ENCODE measurements at regions not wholly inside any gene's neighbourhood (a gene's known extent, or its start where the extent isn't known, plus 50 kb on each side); places are given as distances from the start of the nearest gene placed in this dataset.

- H3K4me3 Mint-ChIP-seq = no peak overlapping the region
- DNase-seq (no peak), ATAC-seq (ENCODE audit: low read depth in 2 of 2) (no peak)
- H3K4me1 Mint-ChIP-seq = no peaks in the 10 kb centered on the region
- peaks cover 0 to 4% (median 0%) of the 10 kb centered on the region in 3 donors for H3K27me3 Mint-ChIP-seq
- H3K27ac Mint-ChIP-seq = no peak overlapping the region
- H3K36me3 Mint-ChIP-seq = no peaks in the 10 kb centered on the region
- H3K9me3 Mint-ChIP-seq = peaks cover 0 to 4% (median 0%) of the 10 kb centered on the region in 7 donors
These were observed 138.3 kb upstream of the ETAA1 start for GRCh38 chr2:67258831-67259230.

DNA sequence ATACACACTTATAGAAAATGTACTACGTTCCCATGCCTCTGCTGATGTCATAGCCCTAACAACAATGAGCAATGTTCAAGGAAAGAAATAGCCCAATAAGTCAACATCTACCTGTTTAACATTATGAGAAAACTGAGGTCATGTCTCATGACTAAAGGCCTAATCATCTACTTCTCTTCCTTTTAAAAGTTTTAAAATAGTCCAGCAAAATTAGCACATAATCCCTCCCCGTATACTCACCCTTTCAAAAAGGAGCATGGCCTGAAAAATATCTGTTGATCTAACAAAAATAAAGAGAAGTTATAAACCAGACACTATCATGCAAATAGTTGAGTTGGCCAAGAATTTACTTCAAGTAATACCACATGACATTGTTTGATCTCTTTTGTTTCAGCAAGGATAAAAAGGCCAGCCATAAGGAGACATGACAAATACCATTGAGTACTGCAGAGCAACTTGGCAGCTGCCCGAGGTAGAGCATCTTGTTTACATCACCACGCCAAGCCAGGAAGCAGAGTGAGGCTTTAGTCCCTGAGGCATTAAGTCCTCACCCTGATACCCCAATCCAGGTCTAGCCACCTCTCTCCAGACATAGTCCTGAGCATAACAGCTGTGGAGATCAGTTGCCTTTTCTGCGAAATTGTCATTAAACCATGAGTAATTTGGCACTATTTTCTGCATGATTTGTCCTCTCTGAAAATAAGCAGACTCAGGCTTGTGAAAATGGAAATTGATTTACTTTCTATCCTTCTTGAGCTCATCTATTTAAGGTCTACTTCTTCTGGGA lies 137.4 kb upstream of the ETAA1 start:
- H3K4me1 Mint-ChIP-seq = no peaks in the 10 kb centered on the region
- no peak overlapping the region for H3K27ac Mint-ChIP-seq
- no peaks in the 10 kb centered on the region for H3K36me3 Mint-ChIP-seq
- ATAC-seq (ENCODE audit: low read depth in 2 of 2) (no peak), DNase-seq (no peak)
- H3K9me3 Mint-ChIP-seq = no peaks in the 10 kb centered on the region
- H3K4me3 Mint-ChIP-seq = no peak overlapping the region
- peaks cover 0 to 4% (median 0%) of the 10 kb centered on the region in 3 donors for H3K27me3 Mint-ChIP-seq

GRCh38 chr2:67260343-67261277 lies 136.5 kb upstream of the ETAA1 start:
- Mint-ChIP-seq H3K36me3 (no peaks in the 10 kb centered on the region), H3K27me3 (peaks cover 0 to 4% (median 0%) of the 10 kb centered on the region in 3 donors), H3K4me1 (no peaks in the 10 kb centered on the region), H3K9me3 (no peaks in the 10 kb centered on the region), H3K4me3 (no peak overlapping the region), H3K27ac (no peak overlapping the region)
- no peak for DNase-seq
- no peak for ATAC-seq (ENCODE audit: low read depth in 2 of 2)

DNA sequence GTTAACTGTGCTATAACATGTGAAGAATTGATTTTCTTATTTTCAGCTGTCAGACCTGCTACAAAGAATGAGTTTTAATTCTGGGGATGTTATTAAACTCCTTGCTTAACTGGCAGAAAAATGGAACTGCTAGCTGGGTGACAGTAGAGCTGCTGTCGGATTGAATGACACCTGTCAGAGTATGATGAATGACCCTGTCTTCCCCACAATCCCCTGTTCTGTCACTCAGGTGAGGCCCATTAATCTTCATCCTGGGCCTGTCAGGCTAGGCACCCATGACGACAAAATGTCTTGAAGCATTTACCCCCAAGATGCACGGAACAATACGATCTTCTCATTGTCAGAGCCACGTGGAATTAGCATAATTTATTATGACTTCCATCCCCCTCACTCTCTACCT lies 129.9 kb upstream of the ETAA1 start:
- no peak overlapping the region for H3K4me3 Mint-ChIP-seq
- DNase-seq = no peak
- no peaks in the 10 kb centered on the region for H3K36me3 Mint-ChIP-seq
- H3K27ac Mint-ChIP-seq = no peak overlapping the region
- H3K27me3 Mint-ChIP-seq = peaks cover 0 to 5% (median 4%) of the 10 kb centered on the region in 3 donors
- H3K4me1 Mint-ChIP-seq = no peaks in the 10 kb centered on the region
- no peaks in the 10 kb centered on the region for H3K9me3 Mint-ChIP-seq
- ATAC-seq (ENCODE audit: low read depth in 2 of 2) = no peak

DNA sequence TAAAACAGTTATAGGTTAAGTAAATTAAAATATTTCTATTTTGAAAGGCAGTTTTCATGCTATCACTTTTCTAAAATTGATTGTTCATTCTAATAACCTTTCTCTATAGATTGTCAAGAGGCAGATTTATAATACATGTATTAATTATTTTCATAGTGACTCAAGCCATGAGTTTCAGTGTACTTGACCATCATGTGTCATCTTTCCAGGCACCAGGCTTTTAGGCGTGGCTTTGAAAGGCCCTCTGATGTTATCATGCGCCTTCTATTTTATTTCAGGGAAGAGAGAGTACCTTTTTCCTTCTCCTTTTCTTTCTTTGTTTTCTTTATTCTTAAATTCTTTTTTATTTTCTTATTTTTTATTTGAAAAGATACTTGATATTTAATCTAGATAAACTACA lies 128.3 kb upstream of the ETAA1 start:
- H3K4me3 Mint-ChIP-seq = no peak overlapping the region
- no peak for ATAC-seq (ENCODE audit: low read depth in 2 of 2)
- no peak for DNase-seq
- H3K27me3 Mint-ChIP-seq = peaks cover 0 to 5% (median 3%) of the 10 kb centered on the region in 3 donors
- no peaks in the 10 kb centered on the region for H3K9me3 Mint-ChIP-seq
- no peak overlapping the region for H3K27ac Mint-ChIP-seq
- H3K4me1 Mint-ChIP-seq = no peaks in the 10 kb centered on the region
- no peaks in the 10 kb centered on the region for H3K36me3 Mint-ChIP-seq

DNA sequence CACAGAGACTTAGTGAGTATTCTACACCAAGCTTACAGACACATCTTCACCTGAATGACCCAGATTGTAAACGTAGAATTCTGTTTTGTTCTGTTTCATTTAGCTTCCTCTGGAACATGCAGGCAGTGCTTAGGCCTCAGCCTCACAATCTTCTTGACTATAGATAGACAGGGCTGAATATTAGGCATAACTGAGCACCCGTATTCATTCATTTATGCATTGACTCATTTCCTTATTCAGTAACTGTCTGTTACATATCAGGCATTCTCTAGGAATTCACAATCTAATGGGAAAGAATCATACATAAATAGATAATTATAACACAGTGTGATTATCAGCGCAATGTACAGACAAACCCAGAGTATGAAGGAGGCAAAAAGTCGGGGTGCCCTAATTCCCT lies 124.9 kb upstream of the ETAA1 start:
- H3K4me1 Mint-ChIP-seq = no peaks in the 10 kb centered on the region
- no peaks in the 10 kb centered on the region for H3K36me3 Mint-ChIP-seq
- ATAC-seq (ENCODE audit: low read depth in 2 of 2) = no peak
- no peak overlapping the region for H3K27ac Mint-ChIP-seq
- H3K27me3 Mint-ChIP-seq = peaks cover 0 to 7% (median 5%) of the 10 kb centered on the region in 3 donors
- H3K9me3 Mint-ChIP-seq = no peaks in the 10 kb centered on the region
- no peak for DNase-seq
- H3K4me3 Mint-ChIP-seq = no peak overlapping the region

DNA sequence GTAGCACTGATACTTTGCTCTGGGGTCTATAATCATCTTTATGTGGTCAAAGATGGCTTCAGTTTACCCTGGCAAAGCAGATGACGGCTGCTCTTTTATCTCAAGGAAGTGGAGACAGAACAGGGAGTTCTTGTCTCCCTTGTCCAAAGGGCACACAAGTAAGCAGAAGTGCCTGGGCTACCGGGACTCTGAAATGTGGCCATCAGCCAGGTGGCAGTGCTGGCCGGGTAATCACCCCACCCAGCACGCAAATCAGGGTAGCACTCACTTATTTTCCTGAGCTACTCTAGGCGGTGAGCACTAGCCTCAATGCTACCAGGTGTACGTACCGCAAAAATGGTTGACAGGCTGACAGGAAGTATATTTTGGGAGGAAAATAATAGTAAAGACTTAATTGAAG lies 119.7 kb upstream of the ETAA1 start:
- Mint-ChIP-seq H3K4me1 (no peaks in the 10 kb centered on the region), H3K36me3 (no peaks in the 10 kb centered on the region), H3K27ac (no peak overlapping the region), H3K27me3 (peaks cover 0 to 7% (median 0%) of the 10 kb centered on the region in 3 donors), H3K4me3 (no peak overlapping the region), H3K9me3 (no peaks in the 10 kb centered on the region)
- ATAC-seq (ENCODE audit: low read depth in 2 of 2) = no peak
- DNase-seq = no peak

DNA sequence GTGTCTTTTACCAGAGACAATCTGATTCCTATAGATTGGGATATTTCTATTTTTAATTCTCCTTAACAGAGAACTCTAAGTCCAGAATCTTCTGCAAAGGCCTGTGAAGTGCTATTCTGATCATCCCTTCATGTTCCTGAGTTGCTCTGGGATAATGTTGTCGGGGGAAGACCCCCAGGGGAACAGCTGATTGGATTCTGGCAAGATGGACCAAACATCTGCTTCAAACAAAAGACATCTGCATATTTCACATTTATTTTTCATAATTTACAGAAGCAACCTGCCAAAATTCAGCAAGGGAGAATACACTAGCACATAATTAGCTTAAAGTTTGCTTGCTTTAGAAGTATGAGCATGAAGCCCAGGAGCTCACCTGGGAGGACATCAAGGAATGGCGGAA lies 116.0 kb upstream of the ETAA1 start:
- no peak for ATAC-seq (ENCODE audit: low read depth in 2 of 2)
- peak overlapping the region in 1 of 8 donors; percentile 56 for H3K4me3 Mint-ChIP-seq
- H3K4me1 Mint-ChIP-seq = no peaks in the 10 kb centered on the region
- peaks cover 0 to 10% (median 6%) of the 10 kb centered on the region in 3 donors for H3K27me3 Mint-ChIP-seq
- no peaks in the 10 kb centered on the region for H3K36me3 Mint-ChIP-seq
- DNase-seq = no peak
- no peak overlapping the region for H3K27ac Mint-ChIP-seq
- peaks cover 0 to 4% (median 0%) of the 10 kb centered on the region in 7 donors for H3K9me3 Mint-ChIP-seq

DNA sequence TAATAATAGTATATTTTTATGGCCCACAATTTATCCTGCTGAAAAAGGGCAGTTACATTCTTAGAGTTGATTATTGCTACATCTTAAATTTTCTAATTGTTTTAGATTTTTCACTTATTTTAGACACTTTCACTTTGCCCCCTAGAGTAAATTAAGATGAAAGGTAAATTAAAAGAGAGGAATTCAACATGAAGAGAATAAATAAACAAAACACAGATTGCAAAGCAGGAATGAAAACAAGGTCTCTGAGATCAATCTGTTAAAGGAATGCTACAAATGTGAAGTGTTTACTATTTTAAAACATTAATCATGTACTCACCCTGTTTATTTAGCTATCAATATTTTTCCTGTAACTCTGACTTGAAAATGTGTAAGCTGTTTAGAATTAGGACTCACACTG lies 113.5 kb upstream of the ETAA1 start:
- peaks cover 0 to 4% (median 0%) of the 10 kb centered on the region in 7 donors for H3K9me3 Mint-ChIP-seq
- no peaks in the 10 kb centered on the region for H3K4me1 Mint-ChIP-seq
- no peak for DNase-seq
- H3K36me3 Mint-ChIP-seq = no peaks in the 10 kb centered on the region
- H3K27ac Mint-ChIP-seq = no peak overlapping the region
- H3K4me3 Mint-ChIP-seq = no peak overlapping the region
- no peak for ATAC-seq (ENCODE audit: low read depth in 2 of 2)
- peaks cover 0 to 19% (median 6%) of the 10 kb centered on the region in 3 donors for H3K27me3 Mint-ChIP-seq

DNA sequence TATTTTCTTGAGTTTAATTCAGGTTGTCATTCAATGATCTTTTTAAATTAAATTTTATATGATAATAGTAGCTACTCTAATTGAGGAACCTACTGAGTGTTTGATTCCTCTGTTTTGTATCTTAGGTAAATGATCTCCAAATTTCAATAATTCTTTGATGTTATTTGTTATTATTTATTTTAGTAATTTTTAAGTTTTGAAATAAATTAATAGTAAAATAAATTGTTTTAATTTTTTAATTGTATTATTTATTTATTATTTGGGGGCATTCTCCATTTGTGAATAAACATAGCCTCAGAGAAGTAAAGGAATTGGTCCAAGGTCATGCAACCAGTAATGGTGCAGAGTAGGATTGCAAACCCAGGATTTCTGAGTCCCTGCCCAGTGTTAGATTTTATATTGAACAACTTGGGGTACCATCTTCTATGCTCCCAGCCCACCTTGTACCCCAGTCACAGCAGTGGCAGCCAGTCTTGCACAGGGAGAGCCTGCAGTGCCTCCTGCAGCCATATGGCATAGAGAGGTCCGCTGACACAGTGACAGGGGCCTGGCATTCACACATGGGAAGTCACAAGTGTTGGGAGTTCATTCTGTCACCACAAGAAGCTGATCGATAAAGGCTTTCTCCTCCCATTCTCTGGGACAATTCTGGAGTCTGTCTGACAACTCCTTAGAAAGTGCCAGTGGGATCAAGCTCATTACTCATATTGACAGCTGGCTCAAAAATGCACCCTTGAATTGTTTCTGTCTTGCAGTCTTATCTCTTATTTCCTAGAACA lies 110.0 kb upstream of the ETAA1 start:
- H3K9me3 Mint-ChIP-seq = peaks cover 0 to 4% (median 0%) of the 10 kb centered on the region in 7 donors
- H3K4me1 Mint-ChIP-seq = no peaks in the 10 kb centered on the region
- DNase-seq = no peak
- peaks cover 0 to 19% (median 6%) of the 10 kb centered on the region in 3 donors for H3K27me3 Mint-ChIP-seq
- no peak overlapping the region for H3K4me3 Mint-ChIP-seq
- H3K36me3 Mint-ChIP-seq = no peaks in the 10 kb centered on the region
- H3K27ac Mint-ChIP-seq = no peak overlapping the region
- no peak for ATAC-seq (ENCODE audit: low read depth in 2 of 2)

DNA sequence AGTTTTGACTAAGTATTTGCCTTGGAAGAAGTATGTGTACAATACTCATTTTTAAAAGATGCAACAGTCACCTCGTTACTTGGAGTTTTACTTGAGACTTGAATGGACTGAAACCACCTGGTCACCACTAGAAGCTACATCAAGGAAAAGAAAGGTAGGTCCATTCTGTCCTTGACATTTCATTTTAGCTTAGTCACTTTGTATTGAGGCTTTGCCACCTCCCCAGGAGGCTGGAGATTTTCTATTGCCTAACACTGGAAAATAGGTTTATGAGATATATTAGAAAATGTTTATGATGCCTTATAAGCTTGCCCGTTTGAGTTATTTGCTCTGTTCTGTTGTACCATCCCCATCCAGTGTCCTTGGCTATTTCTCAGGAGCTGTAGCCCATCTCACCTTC lies 107.9 kb upstream of the ETAA1 start:
- DNase-seq (no peak), ATAC-seq (ENCODE audit: low read depth in 2 of 2) (no peak)
- Mint-ChIP-seq H3K4me1 (no peaks in the 10 kb centered on the region), H3K4me3 (no peak overlapping the region), H3K9me3 (peaks cover 0 to 4% (median 0%) of the 10 kb centered on the region in 7 donors), H3K27me3 (peaks cover 0 to 19% (median 6%) of the 10 kb centered on the region in 3 donors), H3K27ac (no peak overlapping the region), H3K36me3 (no peaks in the 10 kb centered on the region)

- peaks cover 0 to 4% (median 0%) of the 10 kb centered on the region in 7 donors for H3K9me3 Mint-ChIP-seq
- no peaks in the 10 kb centered on the region for H3K36me3 Mint-ChIP-seq
- H3K4me3 Mint-ChIP-seq = no peak overlapping the region
- no peak overlapping the region for H3K27ac Mint-ChIP-seq
- H3K27me3 Mint-ChIP-seq = peaks cover 0 to 16% (median 6%) of the 10 kb centered on the region in 3 donors
- H3K4me1 Mint-ChIP-seq = no peaks in the 10 kb centered on the region
- ATAC-seq (ENCODE audit: low read depth in 2 of 2) (no peak), DNase-seq (no peak)
These were observed 107.2 kb upstream of the ETAA1 start for GRCh38 chr2:67289921-67290371.

Data from naive B cell (primary cell).